AG04449 (cell line): ENCODE measurements at regions not wholly inside any gene's neighbourhood (a gene's known extent, or its start where the extent isn't known, plus 50 kb on each side); places are given as distances from the start of the nearest gene placed in this dataset.

ENCODE experiments used
- CTCF ChIA-PET: fragments of 350-600 bp; formaldehyde crosslinking; extraction: SDS; loops from one replicate; lab custom pipeline; 2021; ENCODE audit warnings: antibody characterized with exemption; lab: Yijun Ruan, JAX
- POLR2A ChIA-PET: fragments of 400-600, 350-600 bp; formaldehyde crosslinking; extraction: SDS; loops from one replicate; lab custom pipeline; 2020; ENCODE audit warnings: antibody characterized with exemption, inconsistent platforms; lab: Yijun Ruan, JAX
- DNase-seq: peaks from one replicate; pipeline ENCODE4 v3.0.0-alpha.2; 2010; ENCODE audit warnings: low read depth, low spot score
- H3K4me3 ChIP-seq: 2 replicates; pipeline ENCODE4 v1.5.1; 2011; ENCODE audit warnings: low read depth, mild to moderate bottlenecking, control low read depth, low read length
- CTCF ChIP-seq: IDR thresholded peaks from one replicate; pipeline ENCODE4 v1.5.1; 2011; ENCODE audit warnings: mild to moderate bottlenecking, moderate library complexity, low read length, control low read depth, inconsistent platforms; ENCODE audit not compliant: insufficient read depth; ENCODE audit errors: missing control alignments

DNA sequence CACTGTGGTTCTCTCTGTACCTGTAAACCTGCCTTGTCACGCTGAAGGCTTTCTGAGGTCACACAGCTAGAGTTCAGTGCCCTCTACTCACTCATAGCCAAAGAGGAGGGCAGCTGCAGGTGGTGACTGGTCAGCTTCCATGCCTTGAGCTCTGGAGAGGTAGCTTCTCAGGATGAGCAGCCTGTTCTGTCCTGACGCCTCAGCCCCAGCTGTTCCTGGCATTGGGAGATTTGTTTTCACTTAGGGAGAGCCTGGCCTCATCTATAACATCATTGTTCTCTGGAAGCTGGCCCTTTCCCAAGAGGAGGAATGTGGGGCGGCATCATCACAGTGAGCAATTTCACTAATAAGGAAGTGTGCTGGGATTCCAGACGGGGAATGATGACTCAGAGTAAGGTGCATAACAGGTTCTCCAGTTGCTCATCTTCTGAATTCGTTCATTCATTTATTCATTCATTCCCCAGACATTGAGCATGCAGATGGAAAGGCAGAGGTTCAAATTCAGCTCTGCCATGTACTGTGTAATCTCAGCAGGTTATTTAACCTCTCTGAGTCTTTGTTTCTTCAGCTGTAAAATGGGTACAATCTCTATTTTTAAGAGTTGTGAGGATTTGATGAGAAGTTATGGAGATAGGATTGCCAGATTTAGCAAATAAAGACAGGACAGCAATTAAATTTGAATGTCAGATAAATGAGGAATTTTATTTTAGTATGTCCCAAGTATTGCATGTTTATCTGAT lies 255.8 kb upstream of the CRY1 start:
- CTCF ChIA-PET: interaction anchor here (1.2 kb wide), 1 partner anchor 262 kb away, joined by 3 read pairs; no protein-coding TSS in a partner anchor
- no peak for TF ChIP-seq CTCF
- DNase-seq: no peak
- H3K4me3 ChIP-seq: no peak overlapping the region
- POLR2A ChIA-PET: no interaction called here

GRCh38 chr12:107349839-107350238 lies 256.5 kb upstream of the CRY1 start:
- TF ChIP-seq CTCF: no peak
- no peak for DNase-seq
- no peak overlapping the region for H3K4me3 ChIP-seq
- POLR2A ChIA-PET: no interaction called here
- CTCF ChIA-PET: no interaction called here

DNA sequence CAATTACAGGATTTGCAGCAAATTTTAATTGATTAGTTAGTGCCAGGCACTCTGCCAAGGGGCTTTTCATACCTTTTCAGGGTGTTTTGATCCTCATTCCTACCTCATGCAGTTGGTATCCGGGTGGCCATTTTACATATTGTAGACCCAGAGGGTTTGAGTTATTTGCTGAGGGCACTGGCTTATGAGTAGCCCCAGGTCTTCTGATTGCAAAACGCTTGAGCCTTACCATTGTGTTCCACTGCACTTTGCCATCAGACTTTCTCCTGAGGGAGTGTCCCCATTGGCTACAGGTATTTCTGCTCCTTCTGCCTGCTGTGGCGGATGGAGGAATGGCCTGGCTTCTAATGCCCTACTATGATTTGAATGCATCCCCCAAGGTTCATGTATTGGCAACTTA lies 257.8 kb upstream of the CRY1 start:
- no peak for TF ChIP-seq CTCF
- CTCF ChIA-PET: no interaction called here
- POLR2A ChIA-PET: no interaction called here
- DNase-seq: no peak
- no peak overlapping the region for H3K4me3 ChIP-seq

DNA sequence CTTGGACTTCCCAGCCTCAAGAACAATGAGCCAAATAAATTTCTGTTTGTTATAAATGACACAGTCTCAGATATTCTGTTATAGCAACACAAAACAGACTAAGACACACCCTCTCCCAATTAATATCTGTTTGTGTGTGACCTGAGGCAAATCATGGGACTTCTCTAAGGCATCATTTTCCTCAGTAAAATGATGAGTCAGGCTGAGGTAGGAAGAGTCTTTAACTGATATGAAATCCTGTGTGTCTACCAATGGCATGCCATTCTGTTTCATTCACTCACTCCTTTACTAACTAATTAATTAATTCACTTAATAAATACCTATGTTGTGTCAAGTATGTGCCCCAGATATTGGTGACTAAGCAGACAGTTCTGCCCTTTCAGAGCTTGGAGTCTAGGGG lies 258.4 kb upstream of the CRY1 start:
- DNase-seq: no peak
- ChIA-PET POLR2A (no interaction called here), CTCF (interaction anchor here (1.0 kb wide), 1 partner anchor 255 kb away, joined by 3 read pairs; no protein-coding TSS in a partner anchor)
- no peak overlapping the region for H3K4me3 ChIP-seq
- no peak for TF ChIP-seq CTCF

- ChIA-PET POLR2A (no interaction called here), CTCF (interaction anchor here (1.0 kb wide), 1 partner anchor 254 kb away, joined by 3 read pairs; no protein-coding TSS in a partner anchor)
- TF ChIP-seq CTCF: no peak
- no peak for DNase-seq
- H3K4me3 ChIP-seq: no peak overlapping the region
Measured at GRCh38 chr12:107352347-107353081, 259.2 kb upstream of the CRY1 start.

GRCh38 chr12:107353312-107353711 lies 260.0 kb upstream of the CRY1 start:
- DNase-seq: no peak
- CTCF ChIA-PET: interaction anchor here (1.3 kb wide), 1 partner anchor 9 kb away, joined by 3 read pairs; no protein-coding TSS in a partner anchor
- TF ChIP-seq CTCF: no peak
- no peak overlapping the region for H3K4me3 ChIP-seq
- POLR2A ChIA-PET: no interaction called here
